H1 (cell line): ENCODE measurements at regions not wholly inside any gene's neighbourhood (a gene's known extent, or its start where the extent isn't known, plus 50 kb on each side); places are given as distances from the start of the nearest gene placed in this dataset.

Experiments
- CTCF ChIA-PET: fragments of 300-600 bp; sonication (Branson Sonifier 250); formaldehyde crosslinking; loops from one replicate; lab custom pipeline; 2021; ENCODE audit not compliant: partially characterized antibody; lab: Charles Lee
- POLR2A ChIA-PET: fragments of 300-600 bp; sonication (Branson Sonifier 250); formaldehyde crosslinking; loops from one replicate; lab custom pipeline; 2021; ENCODE audit warnings: inconsistent platforms; ENCODE audit not compliant: partially characterized antibody; lab: Charles Lee
- DNase-seq, 2 experiments: peaks; one replicate each; pipeline versions ENCODE4 v3.0.0 to v3.0.0-alpha.2; 2010 to 2022; ENCODE audit warnings: low spot score in 2 of 2, low read depth in 1 of 2, mixed read lengths in 1 of 2
- FAIRE-seq: peaks from 2 replicates; lab custom pipeline; 2011; peaks lifted over from hg19 to GRCh38; lab: Jason Lieb, UNC
- H2AFZ ChIP-seq: 2 replicates; pipeline ENCODE4 v1.8.1; 2012; ENCODE audit warnings: low read length, inconsistent platforms
- H2AK5ac ChIP-seq: 2 replicates; pipeline ENCODE4 v1.6.1; 2013; ENCODE audit warnings: low read depth, low read length
- H2BK120ac ChIP-seq: replicated peaks from 2 replicates; pipeline ENCODE3; 2013; ENCODE audit warnings: low read depth, low read length, inconsistent platforms
- H2BK12ac ChIP-seq: 2 replicates; pipeline ENCODE4 v1.6.1; 2013; ENCODE audit warnings: low read depth, low read length
- H2BK15ac ChIP-seq: 2 replicates; pipeline ENCODE4 v1.6.1; 2013; ENCODE audit warnings: low read length
- H2BK20ac ChIP-seq: 2 replicates; pipeline ENCODE4 v1.6.1; 2013; ENCODE audit warnings: low read length
- H2BK5ac ChIP-seq: 2 replicates; pipeline ENCODE4 v1.6.1; 2013; ENCODE audit warnings: low read depth, low read length
- H3K14ac ChIP-seq: 2 replicates; pipeline ENCODE4 v1.6.1; 2013; ENCODE audit warnings: inconsistent platforms; ENCODE audit not compliant: insufficient read length
- H3K18ac ChIP-seq: 2 replicates; pipeline ENCODE4 v1.6.1; 2013; ENCODE audit warnings: low read length; ENCODE audit errors: extremely low read depth
- H3K23ac ChIP-seq: 2 replicates; pipeline ENCODE4 v1.6.1; 2013; ENCODE audit warnings: inconsistent platforms; ENCODE audit not compliant: insufficient read length
- H3K23me2 ChIP-seq: 2 replicates; pipeline ENCODE4 v1.6.1; 2013; ENCODE audit warnings: low read depth, low read length
- H3K27ac ChIP-seq: 2 replicates; pipeline ENCODE4 v1.6.1; 2011; ENCODE audit warnings: low read depth, low read length, inconsistent platforms
- H3K27me3 ChIP-seq, 4 experiments: replicated peaks in 1 of 4; 1 replicate in 1 of 4; 2 replicates in 3 of 4; pipeline versions ENCODE4 v1.6.1 to v1.8.1; 2011 to 2013; ENCODE audit warnings: low read length in 3 of 4, mild to moderate bottlenecking in 3 of 4, inconsistent platforms in 2 of 4, mixed read lengths in 2 of 4, moderate library complexity in 1 of 4; ENCODE audit not compliant: control insufficient read depth in 3 of 4, insufficient read depth in 3 of 4; ENCODE audit errors: extremely low read depth in 1 of 4
- H3K36me3 ChIP-seq, 4 experiments: 2 replicates each; pipeline versions ENCODE4 v1.6.1 to v1.8.1; 2011 to 2013; ENCODE audit warnings: mild to moderate bottlenecking in 4 of 4, low read length in 3 of 4, moderate library complexity in 2 of 4, control low read depth in 1 of 4, inconsistent platforms in 1 of 4; ENCODE audit not compliant: insufficient read depth in 4 of 4, control insufficient read depth in 2 of 4
- H3K4ac ChIP-seq: replicated peaks from 2 replicates; pipeline ENCODE3; 2013; ENCODE audit warnings: low read length, low read depth, mixed read lengths, inconsistent platforms; ENCODE audit not compliant: insufficient read length
- H3K4me1 ChIP-seq, 4 experiments: replicated peaks in 1 of 4; 1 replicate in 1 of 4; 2 replicates in 3 of 4; pipeline versions ENCODE4 v1.6.1 to v1.8.1; 2011 to 2013; ENCODE audit warnings: low read length in 3 of 4, inconsistent platforms in 2 of 4, mixed read lengths in 1 of 4; ENCODE audit not compliant: insufficient read depth in 4 of 4, control insufficient read depth in 3 of 4
- H3K4me2 ChIP-seq, 2 experiments: 2 replicates each; pipeline versions ENCODE4 v1.6.1 to v1.8.1; 2011 to 2013; ENCODE audit warnings: low read depth in 2 of 2, low read length in 2 of 2, control low read depth in 1 of 2, inconsistent platforms in 1 of 2, mild to moderate bottlenecking in 1 of 2; ENCODE audit not compliant: insufficient read depth in 1 of 2
- H3K4me3 ChIP-seq, 4 experiments: fragments of 200-600, 300-600 bp in 1 of 4; sonication (generic), shearing (Covaris generic), sonication (Bioruptor Twin) in 1 of 4; 2 replicates each; pipeline versions ENCODE4 v1.5.1 to v1.8.1; 2011 to 2016; ENCODE audit warnings: low read length in 4 of 4, low read depth in 3 of 4, control low read depth in 2 of 4, inconsistent platforms in 2 of 4, mild to moderate bottlenecking in 2 of 4, mixed read lengths in 1 of 4, moderate library complexity in 1 of 4; ENCODE audit not compliant: insufficient read depth in 2 of 4; ENCODE audit errors: extremely low read depth in 1 of 4
- H3K56ac ChIP-seq: replicated peaks from 2 replicates; pipeline ENCODE3; 2013; ENCODE audit warnings: low read depth, mild to moderate bottlenecking, mixed read lengths, low read length, inconsistent platforms; ENCODE audit not compliant: insufficient read length
- H3K79me1 ChIP-seq: 2 replicates; pipeline ENCODE4 v1.6.1; 2013; ENCODE audit warnings: low read depth, low read length, control low read depth
- H3K79me2 ChIP-seq, 2 experiments: 2 replicates each; pipeline versions ENCODE4 v1.6.1 to v1.8.1; 2012 to 2013; ENCODE audit warnings: low read length in 2 of 2, mild to moderate bottlenecking in 2 of 2, inconsistent platforms in 1 of 2; ENCODE audit not compliant: insufficient read depth in 2 of 2, control insufficient read depth in 1 of 2
- H3K9ac ChIP-seq, 4 experiments: replicated peaks in 1 of 4; 1 replicate in 1 of 4; 2 replicates in 3 of 4; pipeline versions ENCODE4 v1.6.1 to v1.8.1; 2011 to 2013; ENCODE audit warnings: low read depth in 3 of 4, low read length in 3 of 4, control low read depth in 2 of 4, mild to moderate bottlenecking in 2 of 4, moderate library complexity in 2 of 4, inconsistent platforms in 1 of 4; ENCODE audit errors: extremely low read depth in 1 of 4
- H3K9me3 ChIP-seq, 2 experiments: 2 replicates each; pipeline versions ENCODE4 v1.6.1 to v1.8.1; 2012 to 2013; ENCODE audit warnings: mild to moderate bottlenecking in 2 of 2, moderate library complexity in 2 of 2, control low read depth in 1 of 2, inconsistent platforms in 1 of 2, low read depth in 1 of 2, low read length in 1 of 2, mixed read lengths in 1 of 2; ENCODE audit not compliant: insufficient read depth in 2 of 2
- H4K20me1 ChIP-seq, 2 experiments: replicated peaks in 1 of 2; 2 replicates each; pipeline versions ENCODE3 to v1.8.1; 2011 to 2013; ENCODE audit warnings: inconsistent platforms in 2 of 2, low read length in 2 of 2, mild to moderate bottlenecking in 1 of 2; ENCODE audit not compliant: insufficient read depth in 2 of 2, control insufficient read depth in 1 of 2
- H4K5ac ChIP-seq: 2 replicates; pipeline ENCODE4 v1.6.1; 2013; ENCODE audit warnings: low read length, low read depth, mixed read lengths, inconsistent platforms; ENCODE audit not compliant: insufficient read length
- H4K8ac ChIP-seq: 2 replicates; pipeline ENCODE4 v1.8.0; 2013; ENCODE audit warnings: mild to moderate bottlenecking, moderate library complexity, low read length, inconsistent platforms; ENCODE audit not compliant: insufficient read depth; ENCODE audit errors: extremely low read depth
- H4K91ac ChIP-seq: replicated peaks from 2 replicates; pipeline ENCODE3; 2013; ENCODE audit warnings: low read length, mixed read lengths, inconsistent platforms; ENCODE audit not compliant: insufficient read length
- TAF1 ChIP-seq: IDR thresholded peaks from 2 replicates; pipeline ENCODE4 v1.6.1; 2011; ENCODE audit warnings: mild to moderate bottlenecking, low read depth, low read length
- WGBS, 2 experiments: shearing (Covaris generic) in 1 of 2; methylation state at CpG; one replicate each; pipeline versions ENCODE4 v1.1.6 to v1.1.7; 2013 to 2015; ENCODE audit warnings: low lambda C conversion rate in 2 of 2, mixed read lengths in 2 of 2, inconsistent platforms in 1 of 2, low coverage in 1 of 2, missing lambda C conversion rate in 1 of 2; ENCODE audit not compliant: insufficient replicate concordance in 2 of 2, insufficient coverage in 1 of 2, insufficient read length in 1 of 2; ENCODE audit errors: extremely low coverage in 1 of 2, missing lambda C conversion rate in 1 of 2; 5-methylcytosine and 5-hydroxymethylcytosine counted together

- no peak overlapping the region for H3K27ac ChIP-seq
- H3K4me3 ChIP-seq, result no peak overlapping the region
- H3K14ac ChIP-seq, result no peak overlapping the region
- no peak overlapping the region for H3K4me2 ChIP-seq
- H3K4ac ChIP-seq, result no peak overlapping the region
- no peaks in the 10 kb centered on the region for H3K79me2 ChIP-seq
- no peak for TF ChIP-seq TAF1
- TF ChIP-seq, all 59 proteins: peak for 0
- Histone ChIP-seq H3K56ac (no peak overlapping the region), H2BK20ac (no peak overlapping the region), H3K36me3 (no peaks in the 10 kb centered on the region), H2BK5ac (no peak overlapping the region), H2BK12ac (no peak overlapping the region), H2BK15ac (no peak overlapping the region), H2BK120ac (no peak overlapping the region), H3K9ac (no peak overlapping the region), H3K23me2 (no peaks in the 10 kb centered on the region), H4K8ac (no peak overlapping the region), H4K20me1 (no peaks in the 10 kb centered on the region), H3K23ac (no peak overlapping the region), H2AFZ (no peak overlapping the region), H3K9me3 (no peaks in the 10 kb centered on the region), H3K4me1 (peaks cover 3 to 15% (median 8%) of the 10 kb centered on the region in 4 experiments), H4K5ac (no peak overlapping the region), H2AK5ac (no peak overlapping the region), H3K18ac (no peak overlapping the region), H3K27me3 (no peaks in the 10 kb centered on the region), H3K79me1 (no peaks in the 10 kb centered on the region), H4K91ac (no peak overlapping the region)
- FAIRE-seq, result no peak
- ChIA-PET CTCF (no interaction called here), POLR2A (no interaction called here)
- 91% methylated on average over 2 of the region's 2 CpGs; no CpG with 5 or more reads in 1 of the 2 experiments for WGBS, 2 experiments
- no peak for DNase-seq
Measured at GRCh38 chr21:16283516-16283915, 553.7 kb downstream of the USP25 start.
